Pancreas (tissue), 10 donors: ENCODE measurements at regions not wholly inside any gene's neighbourhood (a gene's known extent, or its start where the extent isn't known, plus 50 kb on each side); places are given as distances from the start of the nearest gene placed in this dataset.

Experiments
- ATAC-seq, 4 donors: fragments of 200-7000 bp; cut with Tn5 transposase; one replicate each; pipeline versions ENCODE4 v1.8.0 to v1.9.1; 2020; ENCODE audit warnings: mild to moderate bottlenecking in 4 of 4, moderate library complexity in 4 of 4
- DNase-seq, 6 donors: peaks; one replicate each; pipeline ENCODE4 v3.0.0-alpha.2; 2020
- FAIRE-seq: peaks from 2 replicates; lab custom pipeline; 2012; peaks lifted over from hg19 to GRCh38; lab: Jason Lieb, UNC
- H3K27ac ChIP-seq, 4 donors: fragments of 200-600 bp; sonication (generic); 1 replicate in 3 of 4; 2 replicates in 1 of 4; pipeline versions ENCODE4 v1.5.0 to v1.8.0; 2020
- H3K27me3 ChIP-seq, 4 donors: fragments of 200-600 bp; one replicate each; pipeline ENCODE4 v1.8.0; 2021
- H3K36me3 ChIP-seq, 3 donors: fragments of 200-600 bp; sonication (generic) in 1 of 3; one replicate each; pipeline versions ENCODE4 v1.5.0 to v1.8.0; 2020 to 2021
- H3K4me1 ChIP-seq, 3 donors: fragments of 200-600 bp; one replicate each; pipeline ENCODE4 v1.8.0; 2021
- H3K4me3 ChIP-seq, 4 donors: fragments of 200-600 bp; sonication (generic) in 2 of 4; one replicate each; pipeline versions ENCODE4 v1.5.0 to v1.8.0; 2020 to 2021
- H3K9me3 ChIP-seq, 4 donors: fragments of 200-600 bp; one replicate each; pipeline ENCODE4 v1.8.0; 2021
- CTCF ChIP-seq, 4 donors: fragments of 200-600 bp; sonication (generic) in 3 of 4; IDR thresholded peaks; one replicate each; pipeline versions ENCODE4 v1.5.0 to v1.8.0; 2021; ENCODE audit warnings: antibody characterized with exemption in 4 of 4
- WGBS, 2 donors: extraction: QIAGEN DNeasy Blood & Tissue Kit; methylation state at CpG; one replicate each; pipeline ENCODE4 v1.1.7; 2013; 5-methylcytosine and 5-hydroxymethylcytosine counted together
- intact Hi-C, 3 donors: fragments of 100-400 bp; cut with DNase I; formaldehyde crosslinking; loops; one replicate each; pipeline versions ENCODE4 v1.11.1 to v1.14.2; 2022
- donor health status: healthy with polysubstance abuse.
- donor health status: DM: no; HTN: no; CAD: no; lungs with moderate emphysema.
- donor health status: DM: no; HTN: no; CAD: no.
- donor health status: control.
- donor health status: control.
- donor health status: Bipolar disorder and iron deficiency.
- donor health status: DM: yes; HTN: yes; CAD: no.
- donor health status: DM: no; HTN: no; CAD: no.
- donor health status: DM: no; HTN: no; CAD: no.
- donor health status: DM: yes; HTN: yes; CAD: no.

- intact Hi-C loops, result no loop called here
- H3K36me3 ChIP-seq, result no peaks in the 10 kb centered on the region
- ATAC-seq (no peak), FAIRE-seq (no peak), DNase-seq (no peak)
- H3K9me3 ChIP-seq, result no peaks in the 10 kb centered on the region
- H3K27me3 ChIP-seq, result no peaks in the 10 kb centered on the region
- WGBS, 2 donors, result 74 to 80% methylated on average over 2 of the region's 2 CpGs
- H3K4me1 ChIP-seq, result no peaks in the 10 kb centered on the region
- no peak overlapping the region for H3K4me3 ChIP-seq
- H3K27ac ChIP-seq, result no peak overlapping the region
- no peak for TF ChIP-seq CTCF (IDR thresholded peaks at IDR 0.05)
Observed at GRCh38 chr21:39024538-39024937, 158.7 kb downstream of the PSMG1 start.

- H3K4me3 ChIP-seq, result no peak overlapping the region
- H3K27ac ChIP-seq, result peak overlapping the region in 3 of 4 donors; percentile 27 to 38 (median 37)
- 44 to 46% methylated on average over 27 to 28 of the region's 28 CpGs for WGBS, 2 donors
- H3K36me3 ChIP-seq, result no peaks in the 10 kb centered on the region
- ATAC-seq (peak; percentile 64 to 78 (median 67)), FAIRE-seq (no peak), DNase-seq (peak in 4 of 6 donors; percentile 51 to 75 (median 70))
- intact Hi-C loops, result no loop called here
- H3K4me1 ChIP-seq, result no peaks in the 10 kb centered on the region
- TF ChIP-seq CTCF (IDR thresholded peaks at IDR 0.05), result no peak
- no peaks in the 10 kb centered on the region for H3K27me3 ChIP-seq
- H3K9me3 ChIP-seq, result no peaks in the 10 kb centered on the region
Observed at GRCh38 chr21:39022863-39023693, 160.2 kb downstream of the PSMG1 start.

DNA sequence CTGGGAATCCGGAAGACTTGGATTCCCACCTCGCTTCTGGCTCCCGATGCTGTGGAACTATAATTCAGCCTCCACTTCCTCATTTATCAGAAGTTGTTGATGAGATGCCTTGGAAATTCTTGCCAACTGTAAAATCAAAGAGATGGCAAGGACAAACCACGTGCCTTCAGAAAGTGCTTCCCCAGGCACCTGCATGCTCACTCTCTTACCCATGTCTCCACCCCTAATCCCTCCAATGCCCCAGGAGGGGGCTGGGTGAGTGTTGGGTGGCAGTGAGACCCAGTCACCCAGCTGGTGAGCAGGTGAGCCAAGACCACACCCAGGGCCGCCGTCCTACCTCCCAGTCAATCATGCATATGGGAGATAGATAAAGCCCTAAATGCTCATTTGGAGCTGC, 160.8 kb downstream of the PSMG1 start:
- no peak for FAIRE-seq
- Histone ChIP-seq H3K27me3 (no peaks in the 10 kb centered on the region), H3K27ac (peak overlapping the region in 2 of 4 donors; percentile 37 to 38), H3K4me1 (no peaks in the 10 kb centered on the region), H3K9me3 (no peaks in the 10 kb centered on the region), H3K4me3 (no peak overlapping the region), H3K36me3 (no peaks in the 10 kb centered on the region)
- intact Hi-C loops, result no loop called here
- WGBS, 2 donors, result 56 to 74% methylated on average over 6 of the region's 6 CpGs
- peak in 2 of 4 donors; percentile 12 to 17 for ATAC-seq
- no peak for DNase-seq
- no peak for TF ChIP-seq CTCF (IDR thresholded peaks at IDR 0.05)

DNA sequence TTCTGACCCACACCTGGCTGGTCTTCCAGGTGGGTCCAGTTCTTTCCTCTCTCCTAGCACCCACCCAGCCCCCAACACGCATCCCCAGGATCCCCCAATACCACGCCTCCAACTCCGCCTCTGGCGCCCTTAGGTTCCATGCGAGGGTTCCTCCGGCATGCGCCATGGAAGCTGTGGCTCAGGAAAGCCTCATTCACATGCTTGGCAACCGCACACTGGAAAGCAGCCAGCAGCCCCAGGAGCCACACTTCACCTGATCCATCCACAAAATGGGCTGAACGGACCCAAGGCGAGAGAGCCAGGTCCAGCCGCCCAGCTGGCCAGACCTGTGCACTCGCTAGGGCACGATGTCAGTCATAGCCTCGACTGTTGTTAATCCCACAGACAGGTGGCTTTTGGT, 161.2 kb downstream of the PSMG1 start:
- intact Hi-C loops, result no loop called here
- FAIRE-seq, result no peak
- DNase-seq, result no peak
- Histone ChIP-seq H3K27me3 (no peaks in the 10 kb centered on the region), H3K9me3 (no peaks in the 10 kb centered on the region), H3K4me1 (no peaks in the 10 kb centered on the region), H3K4me3 (no peak overlapping the region), H3K27ac (no peak overlapping the region), H3K36me3 (no peaks in the 10 kb centered on the region)
- WGBS, 2 donors, result 71 to 75% methylated on average over 14 of the region's 14 CpGs
- no peak for ATAC-seq
- no peak for TF ChIP-seq CTCF (IDR thresholded peaks at IDR 0.05)

GRCh38 chr21:39021478-39021832, 161.8 kb downstream of the PSMG1 start:
- no peak for FAIRE-seq
- DNase-seq, result no peak
- Histone ChIP-seq H3K27me3 (no peaks in the 10 kb centered on the region), H3K4me3 (no peak overlapping the region), H3K9me3 (no peaks in the 10 kb centered on the region), H3K36me3 (no peaks in the 10 kb centered on the region), H3K27ac (no peak overlapping the region), H3K4me1 (no peaks in the 10 kb centered on the region)
- 55 to 58% methylated on average over 6 to 7 of the region's 7 CpGs for WGBS, 2 donors
- ATAC-seq, result no peak
- intact Hi-C loops, result no loop called here
- TF ChIP-seq CTCF (IDR thresholded peaks at IDR 0.05), result no peak
